GM19468 (cell line): ENCODE measurements at regions not wholly inside any gene's neighbourhood (a gene's known extent, or its start where the extent isn't known, plus 50 kb on each side); places are given as distances from the start of the nearest gene placed in this dataset.
"Not testable (repeated sequence)": the region's sequence is repeated elsewhere in the genome, so short reads cannot be mapped to it uniquely, and the experiment has no call there.

Experiments
- ATAC-seq: cut with Tn5 transposase; IDR thresholded peaks from one replicate; pipeline ENCODE4 v1.9.1; 2021; ENCODE audit warnings: mild to moderate bottlenecking, moderate library complexity, moderate number of reproducible peaks; ENCODE audit not compliant: unreplicated experiment; ENCODE audit errors: extremely low read depth

GRCh38 chr4:60656171-60656570 lies 544.0 kb upstream of the ADGRL3 start:
- no peak for ATAC-seq

GRCh38 chr4:60657041-60657440 lies 543.1 kb upstream of the ADGRL3 start:
- ATAC-seq, result no peak

- no peak for ATAC-seq
These were observed 542.3 kb upstream of the ADGRL3 start for GRCh38 chr4:60657807-60658206.

- no peak for ATAC-seq
These were observed 536.4 kb upstream of the ADGRL3 start for GRCh38 chr4:60663769-60664168.

- ATAC-seq, result no peak
These were observed 517.2 kb upstream of the ADGRL3 start for GRCh38 chr4:60682901-60683300.

GRCh38 chr4:60683357-60683756 lies 516.8 kb upstream of the ADGRL3 start:
- no peak for ATAC-seq

GRCh38 chr4:60683973-60684372 lies 516.2 kb upstream of the ADGRL3 start:
- no peak for ATAC-seq

- not testable (repeated sequence) for ATAC-seq
These were observed 504.1 kb upstream of the ADGRL3 start for GRCh38 chr4:60696062-60696461.

- ATAC-seq, result no peak
These were observed 491.1 kb upstream of the ADGRL3 start for GRCh38 chr4:60709061-60709460.

- no peak for ATAC-seq
These were observed 481.3 kb upstream of the ADGRL3 start for GRCh38 chr4:60718874-60719273.

- no peak for ATAC-seq
These were observed 478.4 kb upstream of the ADGRL3 start for GRCh38 chr4:60721685-60722084.

- no peak for ATAC-seq
These were observed 476.3 kb upstream of the ADGRL3 start for GRCh38 chr4:60723796-60724195.

- ATAC-seq, result no peak
These were observed 475.5 kb upstream of the ADGRL3 start for GRCh38 chr4:60724623-60725022.

GRCh38 chr4:60726779-60727178 lies 473.3 kb upstream of the ADGRL3 start:
- no peak for ATAC-seq

GRCh38 chr4:60729194-60729593 lies 470.9 kb upstream of the ADGRL3 start:
- no peak for ATAC-seq

- not testable (repeated sequence) for ATAC-seq
These were observed 470.4 kb upstream of the ADGRL3 start for GRCh38 chr4:60729764-60730163.

- no peak for ATAC-seq
These were observed 462.3 kb upstream of the ADGRL3 start for GRCh38 chr4:60737858-60738257.

- no peak for ATAC-seq
These were observed 456.5 kb upstream of the ADGRL3 start for GRCh38 chr4:60743654-60744053.

- ATAC-seq, result no peak
These were observed 455.4 kb upstream of the ADGRL3 start for GRCh38 chr4:60744767-60745166.

- ATAC-seq, result no peak
These were observed 454.1 kb upstream of the ADGRL3 start for GRCh38 chr4:60745800-60746571.

- ATAC-seq, result no peak
These were observed 449.2 kb upstream of the ADGRL3 start for GRCh38 chr4:60750962-60751361.

GRCh38 chr4:60757986-60758680 lies 442.0 kb upstream of the ADGRL3 start:
- ATAC-seq, result no peak
